ENCODE measurements at regions not wholly inside any gene's neighbourhood (a gene's known extent, or its start where the extent isn't known, plus 50 kb on each side); places are given as distances from the start of the nearest gene placed in this dataset.
A peak's percentile ranks its signal among the peaks of the same experiment; 100 is the strongest.

- DNase-seq (ENCODE audit: low read depth), result no peak
Measured at GRCh38 chr4:108567831-108568230, 52.5 kb upstream of the RPL34 start.

GRCh38 chr4:108561116-108561515, 59.3 kb upstream of the RPL34 start:
- no peak for DNase-seq (ENCODE audit: low read depth)

- peak; percentile 31 for DNase-seq (ENCODE audit: low read depth)
Measured at GRCh38 chr4:108560616-108561015, 59.8 kb upstream of the RPL34 start.

- no peak for DNase-seq (ENCODE audit: low read depth)
Measured at GRCh38 chr4:108559911-108560310, 60.5 kb upstream of the RPL34 start.

- DNase-seq (ENCODE audit: low read depth), result no peak
Measured at GRCh38 chr4:108559068-108559793, 61.1 kb upstream of the RPL34 start.

GRCh38 chr4:108556588-108557200, 63.7 kb upstream of the RPL34 start:
- DNase-seq (ENCODE audit: low read depth), result no peak

- no peak for DNase-seq (ENCODE audit: low read depth)
Measured at GRCh38 chr4:108556166-108556565, 64.2 kb upstream of the RPL34 start.

- peak; percentile 2 for DNase-seq (ENCODE audit: low read depth)
Measured at GRCh38 chr4:108555701-108556100, 64.7 kb upstream of the RPL34 start.

GRCh38 chr4:108547682-108548081, 72.7 kb upstream of the RPL34 start:
- no peak for DNase-seq (ENCODE audit: low read depth)

GRCh38 chr4:108546728-108547127, 73.6 kb upstream of the RPL34 start:
- no peak for DNase-seq (ENCODE audit: low read depth)

GRCh38 chr4:108544481-108544880, 75.9 kb upstream of the RPL34 start:
- DNase-seq (ENCODE audit: low read depth), result peak; percentile 14

- DNase-seq (ENCODE audit: low read depth), result no peak
Measured at GRCh38 chr4:108543359-108543968, 76.9 kb upstream of the RPL34 start.

- peak; percentile 11 for DNase-seq (ENCODE audit: low read depth)
Measured at GRCh38 chr4:108540536-108540935, 79.8 kb upstream of the RPL34 start.

- no peak for DNase-seq (ENCODE audit: low read depth)
Measured at GRCh38 chr4:108536577-108536976, 83.8 kb upstream of the RPL34 start.

GRCh38 chr4:108535757-108536156, 84.6 kb upstream of the RPL34 start:
- DNase-seq (ENCODE audit: low read depth), result no peak

- no peak for DNase-seq (ENCODE audit: low read depth)
Measured at GRCh38 chr4:108533876-108534275, 86.5 kb upstream of the RPL34 start.

GRCh38 chr4:108533245-108533844, 87.0 kb upstream of the RPL34 start:
- DNase-seq (ENCODE audit: low read depth), result no peak

GRCh38 chr4:108532738-108533137, 87.6 kb upstream of the RPL34 start:
- DNase-seq (ENCODE audit: low read depth), result no peak

GRCh38 chr4:108532187-108532586, 88.2 kb upstream of the RPL34 start:
- DNase-seq (ENCODE audit: low read depth), result no peak

- no peak for DNase-seq (ENCODE audit: low read depth)
Measured at GRCh38 chr4:108531461-108531860, 88.9 kb upstream of the RPL34 start.

GRCh38 chr4:108529984-108530905, 90.1 kb upstream of the RPL34 start:
- no peak for DNase-seq (ENCODE audit: low read depth)

GRCh38 chr4:108529102-108529501, 91.3 kb upstream of the RPL34 start:
- DNase-seq (ENCODE audit: low read depth), result no peak

Measured in Daoy (cell line).